IMR-90 (cell line): ENCODE measurements at regions not wholly inside any gene's neighbourhood (a gene's known extent, or its start where the extent isn't known, plus 50 kb on each side); places are given as distances from the start of the nearest gene placed in this dataset.

ENCODE experiments used
- BHLHE40 ChIP-seq: fragments of 150-350 bp; IDR thresholded peaks from 2 replicates; pipeline ENCODE4 v1.6.1; 2016; ENCODE audit warnings: mild to moderate bottlenecking, low read depth, low read length
- MXI1 ChIP-seq: IDR thresholded peaks from 2 replicates; pipeline ENCODE4 v1.6.1; 2012; ENCODE audit warnings: low read depth, mild to moderate bottlenecking, low read length, moderate library complexity, borderline replicate concordance
- POLR2A ChIP-seq: IDR thresholded peaks from 2 replicates; pipeline ENCODE4 v1.6.1; 2012; ENCODE audit warnings: mild to moderate bottlenecking, low read depth, low read length
- TF ChIP-seq, protein P1 (sequence below): conservative IDR thresholded peaks from 2 replicates; pipeline ENCODE4 v1.5.1; 2012; ENCODE audit warnings: mild to moderate bottlenecking, low read depth, low read length, improper control_type of control experiment

DNA sequence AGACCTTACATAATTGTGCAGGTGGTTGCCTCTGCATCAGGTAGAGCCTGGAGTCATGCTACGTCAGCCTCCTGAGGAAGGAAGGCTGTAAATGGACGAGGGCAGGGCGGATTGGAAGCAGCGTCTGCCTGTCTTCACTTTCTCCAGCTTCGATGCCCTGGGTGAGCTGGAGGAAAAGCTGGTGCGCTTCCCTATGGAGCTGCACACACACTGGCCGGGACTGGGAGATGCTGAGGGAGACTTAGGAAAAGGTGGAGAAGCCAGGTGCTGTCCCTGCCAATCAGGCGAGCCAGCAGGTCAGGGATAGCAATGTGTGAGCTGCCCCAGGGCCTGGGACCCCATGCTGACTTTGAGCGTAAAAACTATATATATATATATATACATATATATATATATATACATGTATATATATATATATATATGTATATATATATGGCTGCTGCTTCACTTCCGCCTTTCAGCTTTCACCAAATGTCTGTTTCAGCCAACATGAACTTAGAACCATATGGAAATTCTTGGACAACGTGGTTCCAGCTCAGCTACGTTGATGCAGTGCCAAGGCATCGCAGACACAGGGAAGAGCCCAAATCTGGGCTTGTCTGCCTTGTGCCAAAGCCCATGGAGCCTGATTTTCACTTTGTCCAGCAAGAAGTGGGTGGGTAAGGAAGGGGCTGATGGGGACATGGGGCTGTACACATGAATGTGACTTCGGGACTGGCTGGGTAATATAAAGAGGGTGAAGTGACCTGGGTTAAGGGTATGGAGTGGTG lies 71.5 kb upstream of the NKD1 start:
- TF ChIP-seq, protein P1, sequence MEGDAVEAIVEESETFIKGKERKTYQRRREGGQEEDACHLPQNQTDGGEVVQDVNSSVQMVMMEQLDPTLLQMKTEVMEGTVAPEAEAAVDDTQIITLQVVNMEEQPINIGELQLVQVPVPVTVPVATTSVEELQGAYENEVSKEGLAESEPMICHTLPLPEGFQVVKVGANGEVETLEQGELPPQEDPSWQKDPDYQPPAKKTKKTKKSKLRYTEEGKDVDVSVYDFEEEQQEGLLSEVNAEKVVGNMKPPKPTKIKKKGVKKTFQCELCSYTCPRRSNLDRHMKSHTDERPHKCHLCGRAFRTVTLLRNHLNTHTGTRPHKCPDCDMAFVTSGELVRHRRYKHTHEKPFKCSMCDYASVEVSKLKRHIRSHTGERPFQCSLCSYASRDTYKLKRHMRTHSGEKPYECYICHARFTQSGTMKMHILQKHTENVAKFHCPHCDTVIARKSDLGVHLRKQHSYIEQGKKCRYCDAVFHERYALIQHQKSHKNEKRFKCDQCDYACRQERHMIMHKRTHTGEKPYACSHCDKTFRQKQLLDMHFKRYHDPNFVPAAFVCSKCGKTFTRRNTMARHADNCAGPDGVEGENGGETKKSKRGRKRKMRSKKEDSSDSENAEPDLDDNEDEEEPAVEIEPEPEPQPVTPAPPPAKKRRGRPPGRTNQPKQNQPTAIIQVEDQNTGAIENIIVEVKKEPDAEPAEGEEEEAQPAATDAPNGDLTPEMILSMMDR = no peak
- TF ChIP-seq POLR2A (no peak), MXI1 (no peak), BHLHE40 (no peak)
